ENCODE measurements at regions not wholly inside any gene's neighbourhood (a gene's known extent, or its start where the extent isn't known, plus 50 kb on each side); places are given as distances from the start of the nearest gene placed in this dataset.

DNA sequence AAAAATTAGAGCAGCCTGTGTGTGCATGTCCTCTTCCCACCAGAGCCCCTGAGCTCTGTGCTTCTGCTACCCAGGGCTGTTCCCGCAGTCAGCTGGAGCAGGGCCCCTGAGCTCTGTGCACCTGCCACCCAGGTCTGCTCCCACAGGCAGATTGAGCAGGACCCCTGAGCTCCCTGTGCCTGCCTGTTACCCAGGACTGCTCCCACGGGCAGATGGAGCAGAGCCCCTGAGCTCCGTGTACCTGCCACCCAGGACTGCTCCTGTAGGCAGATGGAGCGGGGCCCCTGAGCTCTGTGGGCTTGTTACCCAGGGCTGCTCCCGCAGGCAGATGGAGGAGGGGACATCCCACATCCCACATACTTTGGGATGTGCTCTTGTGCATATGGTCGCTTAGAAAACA is 186.8 kb upstream of the SOX1 start:
- TF ChIP-seq, protein P1, sequence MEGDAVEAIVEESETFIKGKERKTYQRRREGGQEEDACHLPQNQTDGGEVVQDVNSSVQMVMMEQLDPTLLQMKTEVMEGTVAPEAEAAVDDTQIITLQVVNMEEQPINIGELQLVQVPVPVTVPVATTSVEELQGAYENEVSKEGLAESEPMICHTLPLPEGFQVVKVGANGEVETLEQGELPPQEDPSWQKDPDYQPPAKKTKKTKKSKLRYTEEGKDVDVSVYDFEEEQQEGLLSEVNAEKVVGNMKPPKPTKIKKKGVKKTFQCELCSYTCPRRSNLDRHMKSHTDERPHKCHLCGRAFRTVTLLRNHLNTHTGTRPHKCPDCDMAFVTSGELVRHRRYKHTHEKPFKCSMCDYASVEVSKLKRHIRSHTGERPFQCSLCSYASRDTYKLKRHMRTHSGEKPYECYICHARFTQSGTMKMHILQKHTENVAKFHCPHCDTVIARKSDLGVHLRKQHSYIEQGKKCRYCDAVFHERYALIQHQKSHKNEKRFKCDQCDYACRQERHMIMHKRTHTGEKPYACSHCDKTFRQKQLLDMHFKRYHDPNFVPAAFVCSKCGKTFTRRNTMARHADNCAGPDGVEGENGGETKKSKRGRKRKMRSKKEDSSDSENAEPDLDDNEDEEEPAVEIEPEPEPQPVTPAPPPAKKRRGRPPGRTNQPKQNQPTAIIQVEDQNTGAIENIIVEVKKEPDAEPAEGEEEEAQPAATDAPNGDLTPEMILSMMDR (IDR thresholded peaks at IDR 0.05; ENCODE audit: unreplicated experiment) = no peak
- DNase-seq = no peak
- Mint-ChIP-seq H3K27me3 (ENCODE audit: unreplicated experiment) (no peaks in the 10 kb centered on the region), H3K4me1 (ENCODE audit: low read depth, unreplicated experiment) (no peaks in the 10 kb centered on the region), H3K27ac (ENCODE audit: unreplicated experiment) (no peak overlapping the region), H3K4me3 (ENCODE audit: low read depth, unreplicated experiment) (no peak overlapping the region), H3K9me3 (ENCODE audit: low read depth, unreplicated experiment) (no peaks in the 10 kb centered on the region), H3K36me3 (ENCODE audit: insufficient read depth, unreplicated experiment) (no peaks in the 10 kb centered on the region)
- BruUV-seq (replicated peaks) = no TSS peak
- intact Hi-C loops (cut with micrococcal nuclease; ENCODE audit: unreplicated experiment) = no loop called here
- CTCF ChIA-PET = no interaction called here

DNA sequence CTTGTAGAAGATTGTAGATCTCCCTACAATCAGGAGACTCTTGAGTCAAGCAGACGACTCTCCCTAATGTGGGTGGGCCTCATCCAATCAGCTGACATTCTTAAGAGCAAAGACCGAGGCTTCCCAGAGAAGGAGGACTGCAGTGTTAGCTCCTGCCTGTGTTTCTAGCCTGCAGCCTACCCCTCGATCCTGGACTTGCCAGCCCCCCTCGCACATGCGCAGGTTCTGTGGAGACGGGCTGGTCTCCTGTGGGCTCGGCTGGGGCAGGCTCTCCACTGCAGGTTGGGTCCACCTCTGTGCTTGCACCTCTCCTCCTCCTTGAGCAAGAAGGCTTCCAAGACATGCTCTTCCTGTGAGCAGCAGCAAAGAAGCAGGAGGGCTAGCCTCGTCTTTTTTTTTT is 185.2 kb upstream of the SOX1 start:
- no peaks in the 10 kb centered on the region for H3K27me3 Mint-ChIP-seq (ENCODE audit: unreplicated experiment)
- DNase-seq = no peak
- intact Hi-C loops (cut with micrococcal nuclease; ENCODE audit: unreplicated experiment) = no loop called here
- no peaks in the 10 kb centered on the region for H3K9me3 Mint-ChIP-seq (ENCODE audit: low read depth, unreplicated experiment)
- CTCF ChIA-PET = no interaction called here
- H3K27ac Mint-ChIP-seq (ENCODE audit: unreplicated experiment) = no peak overlapping the region
- BruUV-seq (replicated peaks) = no TSS peak
- TF ChIP-seq, protein P1 (IDR thresholded peaks at IDR 0.05; ENCODE audit: unreplicated experiment) = no peak
- no peaks in the 10 kb centered on the region for H3K36me3 Mint-ChIP-seq (ENCODE audit: insufficient read depth, unreplicated experiment)
- no peak overlapping the region for H3K4me3 Mint-ChIP-seq (ENCODE audit: low read depth, unreplicated experiment)
- no peaks in the 10 kb centered on the region for H3K4me1 Mint-ChIP-seq (ENCODE audit: low read depth, unreplicated experiment)

DNA sequence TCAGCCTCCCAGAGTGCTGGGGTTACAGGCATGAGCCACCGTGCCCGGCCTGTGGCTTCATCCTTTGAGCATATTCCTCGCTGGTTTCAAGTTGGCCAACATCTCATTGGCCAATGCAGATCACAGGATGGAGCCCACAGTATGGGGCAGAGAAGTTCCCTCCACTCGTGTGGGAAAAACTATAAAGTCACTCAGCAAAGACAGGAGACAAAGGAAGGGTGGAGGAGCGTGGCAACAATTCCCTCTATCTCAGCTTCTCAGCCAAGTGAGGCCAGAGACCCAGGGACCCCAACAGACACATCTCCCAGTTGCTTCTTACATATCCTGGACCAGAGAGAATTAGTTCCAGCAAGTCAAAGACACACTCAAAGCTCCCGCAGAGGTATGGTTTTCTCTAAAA is 184.6 kb upstream of the SOX1 start:
- intact Hi-C loops (cut with micrococcal nuclease; ENCODE audit: unreplicated experiment) = no loop called here
- H3K27me3 Mint-ChIP-seq (ENCODE audit: unreplicated experiment) = no peaks in the 10 kb centered on the region
- TF ChIP-seq, protein P1 (IDR thresholded peaks at IDR 0.05; ENCODE audit: unreplicated experiment) = no peak
- CTCF ChIA-PET = no interaction called here
- no peak overlapping the region for H3K4me3 Mint-ChIP-seq (ENCODE audit: low read depth, unreplicated experiment)
- no peak overlapping the region for H3K27ac Mint-ChIP-seq (ENCODE audit: unreplicated experiment)
- H3K4me1 Mint-ChIP-seq (ENCODE audit: low read depth, unreplicated experiment) = no peaks in the 10 kb centered on the region
- H3K36me3 Mint-ChIP-seq (ENCODE audit: insufficient read depth, unreplicated experiment) = no peaks in the 10 kb centered on the region
- no peak for DNase-seq
- BruUV-seq (replicated peaks) = no TSS peak
- no peaks in the 10 kb centered on the region for H3K9me3 Mint-ChIP-seq (ENCODE audit: low read depth, unreplicated experiment)

DNA sequence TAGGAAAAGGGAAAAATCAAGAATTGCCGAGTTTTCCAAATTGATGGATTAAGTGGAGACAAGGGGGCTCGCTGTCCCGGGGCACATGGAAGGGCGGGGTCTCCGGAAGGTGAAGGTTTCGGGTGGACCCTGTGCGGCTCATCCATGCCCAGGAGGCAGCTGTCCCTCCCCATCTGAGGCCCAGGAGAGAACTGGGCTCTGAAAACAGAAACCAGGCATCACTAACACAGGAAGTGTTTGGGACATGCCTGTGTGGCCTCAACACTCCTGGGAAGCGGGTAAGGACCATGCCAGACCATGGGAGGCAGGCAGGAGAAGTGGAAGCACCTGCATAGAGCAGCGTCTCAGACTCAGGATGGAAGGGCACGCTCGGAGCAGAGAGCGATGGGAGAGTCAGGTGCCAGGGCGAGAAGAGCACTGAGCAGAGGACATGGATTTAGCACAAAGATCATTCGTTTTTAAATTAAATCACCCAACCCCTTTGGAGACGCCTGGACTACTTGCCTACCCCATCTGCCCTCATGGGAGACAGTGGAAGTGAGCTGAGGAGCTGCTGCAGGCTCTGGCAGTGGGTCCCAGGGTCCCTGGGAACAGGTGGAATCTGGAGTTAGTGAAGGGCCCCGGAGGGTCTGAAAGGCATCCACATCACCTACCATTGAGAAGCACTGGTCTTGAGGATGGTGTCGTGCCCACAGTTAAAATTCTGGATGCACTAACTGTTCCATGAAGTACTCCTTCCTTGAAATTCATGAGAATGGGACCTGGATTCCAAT is 183.2 kb upstream of the SOX1 start:
- H3K4me3 Mint-ChIP-seq (ENCODE audit: low read depth, unreplicated experiment) = no peak overlapping the region
- no TSS peak for BruUV-seq (replicated peaks)
- DNase-seq = no peak
- H3K36me3 Mint-ChIP-seq (ENCODE audit: insufficient read depth, unreplicated experiment) = no peaks in the 10 kb centered on the region
- TF ChIP-seq, protein P1 (IDR thresholded peaks at IDR 0.05; ENCODE audit: unreplicated experiment) = no peak
- H3K4me1 Mint-ChIP-seq (ENCODE audit: low read depth, unreplicated experiment) = no peaks in the 10 kb centered on the region
- intact Hi-C loops (cut with micrococcal nuclease; ENCODE audit: unreplicated experiment) = no loop called here
- H3K27ac Mint-ChIP-seq (ENCODE audit: unreplicated experiment) = no peak overlapping the region
- CTCF ChIA-PET = no interaction called here
- no peaks in the 10 kb centered on the region for H3K9me3 Mint-ChIP-seq (ENCODE audit: low read depth, unreplicated experiment)
- H3K27me3 Mint-ChIP-seq (ENCODE audit: unreplicated experiment) = no peaks in the 10 kb centered on the region

Data from Calu3 (cell line).